HCT116 (cell line): ENCODE measurements at regions not wholly inside any gene's neighbourhood (a gene's known extent, or its start where the extent isn't known, plus 50 kb on each side); places are given as distances from the start of the nearest gene placed in this dataset.

Experiments used
- CEBPB ChIP-seq: IDR thresholded peaks from 2 replicates; pipeline ENCODE4 v1.6.1; 2012; ENCODE audit warnings: low read depth
- EZH2 ChIP-seq: fragments of 200-600 bp; sonication (generic); IDR thresholded peaks from 2 replicates; pipeline ENCODE4 v1.6.1; 2017; ENCODE audit warnings: antibody characterized with exemption, mixed run types
- EZH2phosphoT487 ChIP-seq: fragments of 200-600 bp; IDR thresholded peaks from 2 replicates; pipeline ENCODE4 v1.6.1; 2018; ENCODE audit warnings: antibody characterized with exemption, borderline replicate concordance
- FOSL1 ChIP-seq: IDR thresholded peaks from 2 replicates; pipeline ENCODE4 v1.6.1; 2012; ENCODE audit warnings: low read depth
- POLR2A ChIP-seq: IDR thresholded peaks from 2 replicates; pipeline ENCODE4 v1.7.0; 2011; ENCODE audit warnings: borderline replicate concordance; ENCODE audit not compliant: insufficient read depth, insufficient read length; ENCODE audit errors: extremely low read depth
- POLR2AphosphoS5 ChIP-seq: IDR thresholded peaks from 2 replicates; pipeline ENCODE4 v1.6.1; 2011; ENCODE audit warnings: mild to moderate bottlenecking, low read depth, low read length, moderate library complexity
- SIN3A ChIP-seq: IDR thresholded peaks from 2 replicates; pipeline ENCODE4 v1.6.1; 2012; ENCODE audit warnings: low read depth
- TCF7L2 ChIP-seq: IDR thresholded peaks from 2 replicates; pipeline ENCODE4 v1.7.0; 2011; ENCODE audit warnings: borderline replicate concordance, inconsistent platforms; ENCODE audit not compliant: insufficient read depth, insufficient read length; ENCODE audit errors: extremely low read depth
- TF ChIP-seq, protein P1 (sequence below), 3 experiments: fragments of 200-600 bp in 1 of 3; sonication (generic) in 1 of 3; IDR thresholded peaks in 2 of 3; conservative IDR thresholded peaks in 1 of 3; 2 replicates each; pipeline ENCODE4 v1.5.1; 2012 to 2017; ENCODE audit warnings: low read depth in 2 of 3, low read length in 2 of 3, antibody characterized with exemption in 1 of 3, borderline replicate concordance in 1 of 3, control low read depth in 1 of 3, mild to moderate bottlenecking in 1 of 3, mixed read lengths in 1 of 3, mixed run types in 1 of 3, moderate library complexity in 1 of 3; ENCODE audit not compliant: insufficient read depth in 1 of 3

GRCh38 chr2:114261366-114261765 lies 181.1 kb upstream of the DPP10 start:
- TF ChIP-seq, protein P1, sequence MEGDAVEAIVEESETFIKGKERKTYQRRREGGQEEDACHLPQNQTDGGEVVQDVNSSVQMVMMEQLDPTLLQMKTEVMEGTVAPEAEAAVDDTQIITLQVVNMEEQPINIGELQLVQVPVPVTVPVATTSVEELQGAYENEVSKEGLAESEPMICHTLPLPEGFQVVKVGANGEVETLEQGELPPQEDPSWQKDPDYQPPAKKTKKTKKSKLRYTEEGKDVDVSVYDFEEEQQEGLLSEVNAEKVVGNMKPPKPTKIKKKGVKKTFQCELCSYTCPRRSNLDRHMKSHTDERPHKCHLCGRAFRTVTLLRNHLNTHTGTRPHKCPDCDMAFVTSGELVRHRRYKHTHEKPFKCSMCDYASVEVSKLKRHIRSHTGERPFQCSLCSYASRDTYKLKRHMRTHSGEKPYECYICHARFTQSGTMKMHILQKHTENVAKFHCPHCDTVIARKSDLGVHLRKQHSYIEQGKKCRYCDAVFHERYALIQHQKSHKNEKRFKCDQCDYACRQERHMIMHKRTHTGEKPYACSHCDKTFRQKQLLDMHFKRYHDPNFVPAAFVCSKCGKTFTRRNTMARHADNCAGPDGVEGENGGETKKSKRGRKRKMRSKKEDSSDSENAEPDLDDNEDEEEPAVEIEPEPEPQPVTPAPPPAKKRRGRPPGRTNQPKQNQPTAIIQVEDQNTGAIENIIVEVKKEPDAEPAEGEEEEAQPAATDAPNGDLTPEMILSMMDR (IDR thresholded peaks at IDR 0.05 in 2 of 3, conservative IDR thresholded peaks at IDR 0.05 in 1 of 3; ENCODE audit: borderline replicate concordance in 1 of 3, insufficient read depth in 1 of 3, low read depth in 2 of 3, low read length in 2 of 3) = no peak
- no peak for TF ChIP-seq EZH2phosphoT487
- no peak for TF ChIP-seq FOSL1
- no peak for TF ChIP-seq CEBPB
- TF ChIP-seq EZH2 = no peak
- no peak for TF ChIP-seq POLR2A
- TF ChIP-seq POLR2AphosphoS5 = no peak
- no peak for TF ChIP-seq SIN3A
- no peak for TF ChIP-seq TCF7L2
